Endothelial cell of umbilical vein (primary cell): ENCODE measurements at regions not wholly inside any gene's neighbourhood (a gene's known extent, or its start where the extent isn't known, plus 50 kb on each side); places are given as distances from the start of the nearest gene placed in this dataset.

Experiments
- BruUV-seq: library from RNA; stranded (reverse); fragments of 400-500 nt; replicated peaks from 2 replicates; lab custom pipeline; 2021; lab: Mats Ljungman, UMichigan
- CTCF ChIA-PET: fragments of 300-600, 350-600 bp; sonication (Branson Sonifier 250); formaldehyde crosslinking; loops from one replicate; lab custom pipeline; 2021; ENCODE audit warnings: antibody characterized with exemption, inconsistent platforms; lab: Charles Lee
- POLR2A ChIA-PET: fragments of 300-600, 350-600 bp; sonication (Branson Sonifier 250); formaldehyde crosslinking; loops from one replicate; lab custom pipeline; 2021; ENCODE audit warnings: antibody characterized with exemption, inconsistent platforms; lab: Charles Lee
- DNase-seq: peaks from one replicate; pipeline ENCODE4 v3.0.0-alpha.2; 2011; ENCODE audit warnings: low read depth, low spot score
- FAIRE-seq: peaks from 2 replicates; lab custom pipeline; 2011; peaks lifted over from hg19 to GRCh38; lab: Jason Lieb, UNC
- H2AFZ ChIP-seq: 2 replicates; pipeline ENCODE4 v1.6.0; 2012; ENCODE audit warnings: low read depth, low read length, control low read depth, inconsistent platforms
- H3K27ac ChIP-seq: 2 replicates; pipeline ENCODE4 v1.5.1; 2011; ENCODE audit warnings: low read depth, mild to moderate bottlenecking, control low read depth, low read length, moderate library complexity; ENCODE audit not compliant: insufficient read depth
- H3K27me3 ChIP-seq, 2 experiments: 2 replicates each; pipeline versions ENCODE4 v1.6.0 to v1.6.1; 2011; ENCODE audit warnings: low read length in 2 of 2, mixed read lengths in 1 of 2; ENCODE audit not compliant: control insufficient read depth in 2 of 2, insufficient read depth in 2 of 2
- H3K36me3 ChIP-seq, 2 experiments: 2 replicates in 1 of 2; 3 replicates in 1 of 2; pipeline ENCODE4 v1.5.1; 2011; ENCODE audit warnings: low read length in 2 of 2, mild to moderate bottlenecking in 1 of 2, moderate library complexity in 1 of 2; ENCODE audit not compliant: control insufficient read depth in 2 of 2, insufficient read depth in 2 of 2; ENCODE audit errors: extremely low read depth in 1 of 2
- H3K4me1 ChIP-seq: 3 replicates; pipeline ENCODE4 v1.5.1; 2011; ENCODE audit warnings: mild to moderate bottlenecking, low read length; ENCODE audit not compliant: control insufficient read depth, insufficient read depth; ENCODE audit errors: extremely low read depth
- H3K4me2 ChIP-seq: 2 replicates; pipeline ENCODE4 v1.6.1; 2011; ENCODE audit warnings: low read length, control low read depth, mixed read lengths; ENCODE audit not compliant: insufficient read depth
- H3K4me3 ChIP-seq, 3 experiments: fragments of 200-600 bp in 1 of 3; sonication (generic), shearing (Covaris generic) in 1 of 3; replicated peaks in 1 of 3; 2 replicates each; pipeline ENCODE4 v1.5.1; 2011 to 2016; ENCODE audit warnings: control low read depth in 3 of 3, low read length in 3 of 3, mild to moderate bottlenecking in 2 of 3, inconsistent platforms in 1 of 3, low read depth in 1 of 3, moderate library complexity in 1 of 3; ENCODE audit not compliant: insufficient read depth in 1 of 3
- H3K79me2 ChIP-seq: 2 replicates; pipeline ENCODE4 v1.6.0; 2012; ENCODE audit warnings: low read length, inconsistent platforms; ENCODE audit not compliant: control insufficient read depth, insufficient read depth
- H3K9ac ChIP-seq: replicated peaks from 2 replicates; pipeline ENCODE3; 2011; ENCODE audit warnings: low read length, control low read depth; ENCODE audit not compliant: insufficient read depth; ENCODE audit errors: extremely low read depth
- H3K9me1 ChIP-seq: replicated peaks from 3 replicates; pipeline ENCODE4 v1.6.0; 2011; ENCODE audit warnings: mild to moderate bottlenecking, low read length; ENCODE audit not compliant: control insufficient read depth, insufficient read depth; ENCODE audit errors: extremely low read depth
- H3K9me3 ChIP-seq: replicated peaks from 2 replicates; pipeline ENCODE4 v1.5.1; 2012; ENCODE audit warnings: low read length, inconsistent platforms; ENCODE audit not compliant: control insufficient read depth, insufficient read depth
- H4K20me1 ChIP-seq: replicated peaks from 2 replicates; pipeline ENCODE3; 2011; ENCODE audit warnings: mild to moderate bottlenecking, low read length; ENCODE audit not compliant: control insufficient read depth, insufficient read depth; ENCODE audit errors: extremely low read depth
- EZH2 ChIP-seq: IDR thresholded peaks from 2 replicates; pipeline ENCODE4 v1.6.1; 2012; ENCODE audit warnings: borderline replicate concordance, low read depth, mild to moderate bottlenecking, moderate library complexity, low read length, inconsistent platforms; ENCODE audit not compliant: severe bottlenecking
- FOS ChIP-seq: IDR thresholded peaks from 2 replicates; pipeline ENCODE4 v1.6.1; 2011; ENCODE audit warnings: mild to moderate bottlenecking, low read length, moderate library complexity, borderline replicate concordance; ENCODE audit not compliant: insufficient read depth
- GATA2 ChIP-seq: IDR thresholded peaks from 2 replicates; pipeline ENCODE4 v1.7.0; 2011; ENCODE audit warnings: low read depth, mild to moderate bottlenecking, moderate library complexity, mixed read lengths, low read length; ENCODE audit not compliant: insufficient read length, insufficient read depth
- JUN ChIP-seq: IDR thresholded peaks from 2 replicates; pipeline ENCODE4 v1.6.1; 2011; ENCODE audit warnings: borderline replicate concordance, low read depth; ENCODE audit not compliant: insufficient read length, insufficient read depth
- MAX ChIP-seq: IDR thresholded peaks from 2 replicates; pipeline ENCODE4 v1.6.1; 2011; ENCODE audit not compliant: insufficient read depth, insufficient read length
- MYC ChIP-seq: IDR thresholded peaks from one replicate; pipeline ENCODE4 v1.6.1; 2011; ENCODE audit warnings: mild to moderate bottlenecking, low read depth, low read length
- POLR2A ChIP-seq: IDR thresholded peaks from 2 replicates; pipeline ENCODE4 v1.6.1; 2012; ENCODE audit warnings: low read depth, mild to moderate bottlenecking, control low read depth, low read length
- POLR2AphosphoS5 ChIP-seq: IDR thresholded peaks from 2 replicates; pipeline ENCODE4 v1.6.1; 2012; ENCODE audit warnings: low read depth, mild to moderate bottlenecking, control low read depth, low read length, moderate library complexity; ENCODE audit not compliant: insufficient read depth
- dilution Hi-C: fragments of 300-500 bp; cut with MboI; formaldehyde crosslinking; loops from one replicate; pipeline ENCODE4 v1.15.0; 2019; ENCODE audit warnings: low sequenced_read_pairs; ENCODE audit not compliant: extremely low pct_ligation_motif_present
- intact Hi-C: fragments of 100-400 bp; cut with micrococcal nuclease; formaldehyde crosslinking; loops from one replicate; pipeline ENCODE4 v1.10.0; 2022
- TF ChIP-seq, protein P1 (sequence below), 2 donors: IDR thresholded peaks; 1 replicate in 1 of 2; 2 replicates in 1 of 2; pipeline ENCODE4 v1.5.1; 2011; ENCODE audit warnings: low read length in 2 of 2, mild to moderate bottlenecking in 2 of 2, moderate library complexity in 2 of 2, control low read depth in 1 of 2, inconsistent platforms in 1 of 2, low read depth in 1 of 2; ENCODE audit not compliant: insufficient read depth in 1 of 2; ENCODE audit errors: extremely low read depth in 1 of 2

GRCh38 chr10:53699684-53700083, 927.1 kb upstream of the MBL2 start:
- H3K79me2 ChIP-seq, result no peaks in the 10 kb centered on the region
- FAIRE-seq, result no peak
- H3K9me3 ChIP-seq, result no peaks in the 10 kb centered on the region
- no TSS peak for BruUV-seq
- no peaks in the 10 kb centered on the region for H4K20me1 ChIP-seq
- no peaks in the 10 kb centered on the region for H3K27me3 ChIP-seq
- H3K27ac ChIP-seq, result no peak overlapping the region
- H2AFZ ChIP-seq, result no peak overlapping the region
- intact Hi-C loops (no loop called here), dilution Hi-C loops (no loop called here)
- no peaks in the 10 kb centered on the region for H3K4me1 ChIP-seq
- no peak overlapping the region for H3K9ac ChIP-seq
- no peaks in the 10 kb centered on the region for H3K9me1 ChIP-seq
- TF ChIP-seq POLR2A (no peak), GATA2 (no peak), MYC (no peak), POLR2AphosphoS5 (no peak), EZH2 (no peak), FOS (no peak), JUN (no peak), MAX (no peak)
- TF ChIP-seq, protein P1, sequence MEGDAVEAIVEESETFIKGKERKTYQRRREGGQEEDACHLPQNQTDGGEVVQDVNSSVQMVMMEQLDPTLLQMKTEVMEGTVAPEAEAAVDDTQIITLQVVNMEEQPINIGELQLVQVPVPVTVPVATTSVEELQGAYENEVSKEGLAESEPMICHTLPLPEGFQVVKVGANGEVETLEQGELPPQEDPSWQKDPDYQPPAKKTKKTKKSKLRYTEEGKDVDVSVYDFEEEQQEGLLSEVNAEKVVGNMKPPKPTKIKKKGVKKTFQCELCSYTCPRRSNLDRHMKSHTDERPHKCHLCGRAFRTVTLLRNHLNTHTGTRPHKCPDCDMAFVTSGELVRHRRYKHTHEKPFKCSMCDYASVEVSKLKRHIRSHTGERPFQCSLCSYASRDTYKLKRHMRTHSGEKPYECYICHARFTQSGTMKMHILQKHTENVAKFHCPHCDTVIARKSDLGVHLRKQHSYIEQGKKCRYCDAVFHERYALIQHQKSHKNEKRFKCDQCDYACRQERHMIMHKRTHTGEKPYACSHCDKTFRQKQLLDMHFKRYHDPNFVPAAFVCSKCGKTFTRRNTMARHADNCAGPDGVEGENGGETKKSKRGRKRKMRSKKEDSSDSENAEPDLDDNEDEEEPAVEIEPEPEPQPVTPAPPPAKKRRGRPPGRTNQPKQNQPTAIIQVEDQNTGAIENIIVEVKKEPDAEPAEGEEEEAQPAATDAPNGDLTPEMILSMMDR (IDR thresholded peaks at IDR 0.05; ENCODE audit: extremely low read depth in 1 of 2, insufficient read depth in 1 of 2, low read depth in 1 of 2, low read length in 2 of 2), result no peak
- H3K4me2 ChIP-seq, result no peak overlapping the region
- H3K36me3 ChIP-seq, result no peaks in the 10 kb centered on the region
- H3K4me3 ChIP-seq, result no peak overlapping the region
- DNase-seq, result no peak
- ChIA-PET CTCF (no interaction called here), POLR2A (no interaction called here)
